Thyroid gland (tissue), 4 donors: ENCODE measurements at regions not wholly inside any gene's neighbourhood (a gene's known extent, or its start where the extent isn't known, plus 50 kb on each side); places are given as distances from the start of the nearest gene placed in this dataset.

Experiments used
- CTCF ChIP-seq, 6 experiments: fragments of 200-600 bp in 3 of 6; fragments of 450-650 bp in 3 of 6; sonication (generic) in 3 of 6; IDR thresholded peaks; one replicate each; pipeline ENCODE4 v1.5.1; 2016 to 2019; ENCODE audit warnings: antibody characterized with exemption in 6 of 6, mild to moderate bottlenecking in 2 of 6, inconsistent platforms in 1 of 6, moderate library complexity in 1 of 6
- POLR2A ChIP-seq, 2 donors: fragments of 450-650 bp; IDR thresholded peaks; one replicate each; pipeline ENCODE4 v1.6.1; 2017; ENCODE audit warnings: antibody characterized with exemption in 2 of 2, mild to moderate bottlenecking in 2 of 2, moderate library complexity in 1 of 2

GRCh38 chr5:20469792-20470191 is 481.8 kb upstream of the CDH18 start:
- TF ChIP-seq CTCF (IDR thresholded peaks at IDR 0.05) (no peak), POLR2A (IDR thresholded peaks at IDR 0.05) (no peak)
